HG03196 (cell line): ENCODE measurements at regions not wholly inside any gene's neighbourhood (a gene's known extent, or its start where the extent isn't known, plus 50 kb on each side); places are given as distances from the start of the nearest gene placed in this dataset.
"Not testable (repeated sequence)": the region's sequence is repeated elsewhere in the genome, so short reads cannot be mapped to it uniquely, and the experiment has no call there.

Experiments used
- ATAC-seq: cut with Tn5 transposase; IDR thresholded peaks from one replicate; pipeline ENCODE4 v1.9.1; 2021; ENCODE audit not compliant: unreplicated experiment

DNA sequence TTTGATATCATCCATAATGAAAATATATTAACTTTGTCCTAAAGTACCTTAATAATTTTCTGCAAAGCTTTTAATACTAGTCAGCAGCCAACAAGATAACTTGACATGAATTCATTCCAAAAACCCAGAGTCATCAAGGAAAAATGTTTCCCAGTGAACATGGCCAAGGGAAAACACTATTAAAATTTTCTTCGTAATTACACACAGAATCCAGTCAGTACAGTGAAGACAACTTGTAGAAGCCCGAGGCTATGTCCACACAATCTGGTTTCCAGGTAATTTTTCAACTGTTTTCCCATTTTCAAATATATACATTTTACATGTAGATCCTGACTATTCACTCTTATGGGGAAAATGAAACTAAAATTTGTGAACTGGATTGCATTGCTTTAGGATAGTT lies 600.9 kb downstream of the CDH8 start:
- ATAC-seq: no peak

DNA sequence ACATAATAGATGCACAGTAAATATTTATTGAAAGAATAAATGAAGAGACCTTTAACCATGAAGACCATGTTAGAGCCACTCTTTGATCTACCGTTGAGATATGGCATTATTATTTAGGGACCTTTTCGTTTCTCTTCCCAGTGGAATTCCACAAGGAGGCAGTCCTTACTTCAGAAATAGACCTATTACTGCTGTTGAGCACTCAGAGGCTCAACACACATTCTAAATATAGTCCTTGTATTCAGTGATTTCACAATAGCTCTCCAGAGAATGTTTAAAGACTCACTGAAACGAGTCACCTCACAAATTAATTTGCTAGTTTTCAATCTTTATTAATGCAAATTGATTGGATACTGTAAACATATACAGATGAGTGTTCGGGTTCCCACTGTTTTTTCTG lies 603.8 kb downstream of the CDH8 start:
- no peak for ATAC-seq

DNA sequence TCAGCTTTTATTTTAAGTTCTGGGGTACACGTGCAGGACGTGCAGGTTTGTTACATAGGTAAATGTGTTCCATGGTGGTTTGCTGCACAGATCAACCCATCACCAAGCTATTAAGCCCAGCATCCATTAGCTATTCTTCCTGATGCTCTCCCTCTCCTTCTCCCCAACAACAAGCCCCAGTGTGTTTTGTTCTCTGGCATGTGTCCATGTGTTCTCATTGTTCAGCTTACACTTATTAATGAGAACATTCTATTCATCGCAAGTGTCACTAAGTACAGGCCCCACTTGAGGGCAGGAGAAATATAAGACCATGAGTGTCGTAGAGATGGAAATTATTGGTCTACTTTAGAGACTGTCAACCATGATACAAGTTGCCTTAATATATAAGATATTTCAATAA lies 615.1 kb downstream of the CDH8 start:
- no peak for ATAC-seq

DNA sequence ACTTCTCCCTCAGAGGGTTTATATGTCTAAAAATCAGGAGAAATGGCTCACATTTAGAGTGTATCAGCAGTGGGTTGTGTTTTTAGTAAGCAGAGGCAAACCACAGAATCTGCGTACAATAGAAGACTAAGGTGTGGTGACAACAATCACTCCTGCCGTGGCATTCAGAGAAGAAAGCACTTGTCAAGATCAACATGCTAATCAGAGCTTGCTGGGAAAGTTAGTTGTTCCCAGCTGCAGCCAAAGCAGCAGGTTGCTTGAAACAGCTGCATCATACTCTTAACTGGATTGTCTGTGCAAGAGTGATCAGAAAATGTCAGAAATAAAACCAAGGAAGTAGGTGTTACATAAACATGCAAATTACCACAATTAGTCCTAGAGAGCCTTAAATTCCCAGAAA lies 616.4 kb downstream of the CDH8 start:
- ATAC-seq: no peak

DNA sequence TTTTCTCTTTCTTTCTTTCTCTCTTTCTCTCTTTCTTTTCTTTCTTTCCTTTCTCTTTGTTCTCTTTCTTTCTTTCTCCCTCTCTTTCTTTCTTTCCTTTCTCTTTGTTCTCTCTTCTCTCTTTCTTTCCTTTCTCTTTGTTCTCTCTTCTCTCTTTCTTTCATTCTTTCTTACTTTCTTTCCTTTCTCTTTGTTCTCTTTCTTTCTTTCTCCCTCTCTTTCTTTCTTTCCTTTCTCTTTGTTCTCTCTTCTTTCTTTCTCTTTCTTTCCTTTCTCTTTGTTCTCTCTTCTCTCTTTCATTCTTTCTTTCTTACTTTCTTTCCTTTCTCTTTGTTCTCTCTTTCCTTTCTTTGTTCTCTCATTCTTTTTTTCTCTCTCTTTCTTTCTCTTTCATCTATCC lies 617.4 kb downstream of the CDH8 start:
- ATAC-seq: not testable (repeated sequence)

DNA sequence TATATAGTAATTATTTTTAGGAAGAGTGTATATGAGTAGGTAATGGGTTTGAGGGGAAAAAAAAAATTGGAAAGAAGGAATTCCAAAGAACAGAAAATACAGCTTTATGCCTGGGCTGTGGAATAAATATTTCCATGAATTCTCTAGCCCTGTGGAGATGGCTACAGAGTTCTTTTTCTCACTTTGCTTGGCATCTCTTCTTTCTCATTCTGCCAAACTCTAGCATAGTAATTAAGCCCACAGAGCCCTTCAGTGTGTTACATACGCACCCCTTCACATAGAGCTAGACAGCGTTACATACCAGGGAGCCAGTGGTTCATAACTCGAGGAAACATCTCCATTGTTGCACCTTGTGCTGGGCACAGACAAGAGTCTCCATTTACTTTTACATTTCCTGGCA lies 621.1 kb downstream of the CDH8 start:
- ATAC-seq: no peak

DNA sequence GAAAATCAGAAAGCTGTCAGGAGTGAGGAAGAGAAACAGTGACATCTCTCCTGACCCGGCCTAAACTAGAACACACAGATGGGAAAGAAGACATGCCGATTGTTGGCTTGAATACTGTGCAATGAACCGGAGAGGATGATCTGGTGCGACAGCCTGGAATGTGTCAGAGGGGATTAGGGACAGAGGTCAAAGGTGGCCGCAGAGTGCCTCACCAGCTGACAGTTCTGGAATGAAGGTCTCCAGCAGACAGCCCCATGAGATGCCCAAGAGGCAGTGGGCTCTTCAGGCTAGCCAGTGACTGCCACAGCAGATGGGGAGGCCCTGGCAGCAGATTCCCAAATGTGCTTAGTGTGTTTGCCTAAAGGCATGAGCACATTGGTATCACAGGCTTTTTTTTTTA lies 623.2 kb downstream of the CDH8 start:
- no peak for ATAC-seq

DNA sequence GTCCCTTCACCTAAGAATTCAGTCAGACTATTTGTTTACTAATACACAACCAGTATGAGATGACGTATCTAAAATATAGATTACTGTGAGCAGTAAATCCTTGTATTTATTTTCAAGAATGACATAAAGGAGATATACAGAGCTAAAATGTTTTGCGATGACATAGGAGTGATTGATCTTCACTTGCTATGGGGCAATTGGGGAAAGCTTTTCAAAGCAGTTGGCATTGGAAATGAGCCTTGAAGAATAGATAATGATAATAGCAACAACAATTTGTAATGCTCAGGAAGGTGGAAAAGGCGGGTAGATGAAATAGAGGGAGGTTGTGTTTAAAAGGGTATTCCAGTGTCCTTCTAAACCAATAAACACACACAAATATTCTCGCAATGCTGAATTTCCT lies 623.7 kb downstream of the CDH8 start:
- ATAC-seq: no peak

DNA sequence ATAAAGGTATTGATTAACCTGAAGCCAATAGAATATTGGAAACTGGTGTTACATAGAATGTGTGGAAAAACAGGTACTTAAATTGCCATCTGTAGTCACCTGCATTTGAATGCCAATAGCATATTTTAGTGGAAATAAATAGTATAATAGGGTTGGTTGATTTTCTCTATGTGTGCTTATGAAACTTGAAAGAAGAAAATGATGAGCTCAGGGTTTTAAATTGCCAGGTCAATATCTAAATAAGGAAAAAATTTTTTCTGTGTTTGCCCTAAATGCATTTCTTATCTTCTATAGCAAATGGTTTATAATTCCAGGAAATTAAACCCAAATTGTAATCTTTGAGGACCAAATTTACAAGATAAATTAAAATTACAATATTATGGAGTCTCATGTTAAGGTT lies 626.6 kb downstream of the CDH8 start:
- ATAC-seq: no peak

DNA sequence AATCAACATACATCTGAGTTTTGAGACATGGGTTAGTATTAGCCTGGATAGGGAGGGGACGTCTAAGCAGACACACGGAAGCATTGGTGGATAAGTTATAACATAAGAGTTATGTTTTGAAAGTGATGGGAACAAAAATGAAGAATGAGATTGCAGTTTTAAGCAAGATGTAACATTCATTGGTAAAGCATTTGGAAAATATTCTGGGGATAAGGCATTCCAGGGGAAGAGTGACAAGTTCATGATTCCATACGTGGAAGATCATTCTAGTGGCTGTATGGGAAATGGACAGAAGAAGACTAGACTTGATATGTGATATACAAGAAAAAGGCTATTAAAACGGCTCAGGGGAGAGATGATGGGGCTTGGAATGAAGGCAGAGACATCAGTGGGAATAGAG lies 632.9 kb downstream of the CDH8 start:
- no peak for ATAC-seq

DNA sequence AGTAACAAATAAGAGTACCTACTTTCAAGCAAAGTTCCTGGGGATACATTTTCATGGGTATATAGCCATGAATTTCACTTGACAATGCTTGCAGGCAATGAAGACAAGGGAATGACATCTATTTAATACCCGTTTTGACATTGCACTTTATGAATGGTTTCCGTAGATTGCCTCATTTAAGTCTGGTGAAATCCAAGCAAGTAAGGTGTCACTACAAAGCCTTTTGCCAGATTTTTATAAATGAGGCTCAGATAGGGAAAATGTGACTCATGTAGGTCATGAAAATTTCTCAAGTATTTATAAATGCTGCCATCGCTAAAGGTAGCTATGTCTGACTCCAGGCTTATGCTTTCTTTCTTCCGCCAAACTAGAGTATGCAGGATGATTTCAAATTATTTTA lies 644.3 kb downstream of the CDH8 start:
- no peak for ATAC-seq

DNA sequence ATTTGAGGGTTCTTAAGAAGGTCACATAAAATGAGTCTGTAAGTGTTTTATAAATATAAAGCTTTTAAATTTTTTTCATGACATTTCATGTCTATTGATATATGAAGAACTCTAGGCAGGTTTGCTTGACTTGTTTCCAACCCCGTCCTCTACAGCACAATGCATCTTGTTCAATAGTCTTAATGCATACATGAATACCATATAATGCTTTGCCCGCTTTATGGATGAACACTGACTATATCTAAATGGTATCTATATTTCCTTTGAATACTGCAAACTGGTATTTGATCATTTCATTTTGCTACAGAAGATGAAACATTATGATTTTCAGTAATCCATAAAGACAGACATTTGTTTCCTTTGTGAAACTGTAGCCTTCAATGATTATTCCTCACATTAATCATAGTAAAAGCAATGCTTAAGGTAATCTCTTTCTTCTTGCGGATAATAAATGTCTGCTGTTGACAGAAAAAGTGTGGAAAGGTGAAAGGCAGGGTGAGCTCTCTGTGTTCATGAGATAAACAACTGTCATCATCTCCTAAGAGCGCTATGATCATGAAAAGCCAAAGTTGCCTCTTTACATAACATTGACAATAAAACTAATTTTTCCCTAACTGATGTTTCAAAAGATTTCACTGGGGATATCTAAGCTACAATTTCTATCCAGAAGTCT lies 645.1 kb downstream of the CDH8 start:
- ATAC-seq: no peak

DNA sequence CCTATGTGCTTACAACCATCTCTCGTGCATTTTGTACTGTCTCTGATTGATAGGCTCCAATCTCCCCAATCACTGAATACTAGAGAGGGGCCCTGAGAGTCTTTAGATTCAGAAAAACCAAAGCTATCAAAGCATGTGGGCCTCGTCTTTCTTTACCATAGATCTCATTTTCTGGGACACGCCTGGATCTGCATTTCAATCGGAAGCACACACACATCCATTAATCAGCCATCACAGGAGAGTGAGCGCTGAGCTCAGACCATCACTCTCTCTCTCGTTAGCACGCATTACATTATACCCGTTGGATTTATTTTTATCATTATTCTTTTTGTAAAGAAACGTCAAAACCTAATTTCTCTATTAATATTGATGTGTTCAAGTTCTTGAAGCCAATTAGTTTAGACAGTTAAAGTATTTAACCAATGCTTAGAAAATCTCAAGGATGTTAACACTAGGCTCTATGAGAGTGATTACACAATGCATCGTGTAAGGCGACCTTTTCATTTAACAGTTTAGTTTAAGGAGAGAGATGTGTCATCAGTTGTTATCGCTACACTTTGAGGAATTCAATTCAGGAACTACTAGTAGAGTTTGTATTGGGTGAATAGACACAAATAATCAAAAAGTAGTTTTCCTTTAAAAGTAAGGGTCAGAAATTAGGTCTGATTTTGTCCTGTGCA lies 650.7 kb downstream of the CDH8 start:
- no peak for ATAC-seq

DNA sequence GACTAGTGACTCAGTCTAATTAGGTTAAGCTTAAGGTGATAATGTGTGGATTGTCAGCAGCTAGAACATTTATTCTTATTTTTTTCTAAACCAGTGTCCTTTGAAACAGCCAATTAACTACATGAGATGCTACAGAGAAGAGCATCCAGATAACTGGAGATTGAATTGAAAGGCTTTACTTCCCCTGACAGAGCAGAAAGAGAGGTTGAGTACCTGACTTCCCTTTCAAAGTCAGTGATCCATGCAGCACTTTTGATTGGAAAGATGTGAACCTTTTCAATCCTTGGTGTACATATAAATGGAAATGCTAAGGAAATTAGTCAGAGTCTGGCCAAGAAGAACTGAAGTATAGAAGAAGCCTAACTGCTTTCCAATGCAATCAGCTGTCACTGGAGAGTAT lies 653.8 kb downstream of the CDH8 start:
- ATAC-seq: no peak

DNA sequence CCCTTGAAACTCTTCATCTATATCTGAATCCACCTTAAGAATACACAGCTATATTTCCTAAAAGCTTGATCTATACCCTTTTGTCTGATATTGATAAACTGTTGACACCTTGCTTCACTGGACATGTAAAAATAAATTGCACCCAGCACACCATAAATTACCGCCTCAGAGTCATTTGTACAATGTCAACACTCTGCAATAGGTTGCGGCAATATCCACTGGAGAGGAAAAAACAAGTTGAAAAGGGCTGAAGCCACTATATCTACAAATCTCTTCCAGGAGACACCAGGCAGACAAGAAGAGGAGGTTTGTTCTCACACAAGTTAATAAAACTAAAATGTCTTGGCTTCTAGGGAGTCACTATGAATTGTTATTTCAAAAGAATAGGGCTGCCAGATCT lies 656.9 kb downstream of the CDH8 start:
- no peak for ATAC-seq

DNA sequence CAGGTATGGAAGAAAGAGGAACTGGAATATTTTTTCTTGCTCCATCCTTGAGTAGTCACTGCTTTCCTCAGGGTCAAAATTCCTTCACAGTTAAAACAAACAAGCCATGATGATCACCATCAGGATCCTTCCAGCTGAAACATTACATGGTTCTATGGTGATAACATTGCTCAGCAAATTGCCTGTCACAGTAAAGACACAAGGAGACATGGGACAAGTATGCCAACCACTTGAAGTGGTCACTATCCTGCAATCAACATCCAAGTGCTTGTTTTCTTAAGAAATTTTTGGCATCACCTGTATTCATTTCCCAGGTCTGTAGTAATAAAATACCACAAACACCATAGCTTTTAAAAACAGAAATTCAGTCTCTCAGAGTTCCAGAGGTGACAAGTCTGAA lies 662.2 kb downstream of the CDH8 start:
- ATAC-seq: no peak

DNA sequence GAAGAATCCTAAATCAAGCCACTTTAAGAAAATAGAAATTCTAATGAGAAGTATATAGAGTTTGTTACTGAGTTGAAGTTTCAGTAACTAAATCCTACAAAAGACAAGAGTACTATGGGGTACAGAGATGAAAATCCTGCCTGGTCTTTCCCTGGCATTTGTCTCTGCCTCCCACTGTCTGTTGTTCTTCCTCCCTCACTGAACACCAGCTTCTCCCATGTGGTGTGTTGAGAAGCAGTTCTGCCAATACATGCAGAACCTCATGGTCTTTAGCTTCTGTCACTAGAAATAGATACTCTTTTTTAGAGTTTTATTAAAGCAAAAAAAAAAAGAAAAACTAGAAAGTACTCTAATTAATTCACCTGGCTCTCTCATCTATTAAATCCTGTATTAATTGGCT lies 664.4 kb downstream of the CDH8 start:
- ATAC-seq: no peak

DNA sequence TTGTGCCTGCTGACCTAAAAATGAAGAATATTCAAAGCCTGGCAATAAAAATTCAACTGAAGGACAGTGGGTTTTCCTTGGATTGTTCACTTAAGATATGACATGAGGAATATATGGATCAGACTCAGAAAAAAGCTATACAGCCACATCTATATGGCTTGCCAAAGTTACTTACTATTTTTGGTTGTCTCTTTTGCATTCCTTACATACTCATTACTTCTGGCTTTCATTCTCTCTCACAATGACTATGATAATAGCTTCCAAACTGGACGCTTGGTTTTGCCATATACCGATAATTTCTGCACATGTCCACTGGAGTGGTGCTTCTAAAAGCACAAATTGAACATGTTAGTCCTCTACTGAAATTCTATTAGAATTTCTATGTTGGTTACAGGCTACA lies 664.9 kb downstream of the CDH8 start:
- no peak for ATAC-seq

DNA sequence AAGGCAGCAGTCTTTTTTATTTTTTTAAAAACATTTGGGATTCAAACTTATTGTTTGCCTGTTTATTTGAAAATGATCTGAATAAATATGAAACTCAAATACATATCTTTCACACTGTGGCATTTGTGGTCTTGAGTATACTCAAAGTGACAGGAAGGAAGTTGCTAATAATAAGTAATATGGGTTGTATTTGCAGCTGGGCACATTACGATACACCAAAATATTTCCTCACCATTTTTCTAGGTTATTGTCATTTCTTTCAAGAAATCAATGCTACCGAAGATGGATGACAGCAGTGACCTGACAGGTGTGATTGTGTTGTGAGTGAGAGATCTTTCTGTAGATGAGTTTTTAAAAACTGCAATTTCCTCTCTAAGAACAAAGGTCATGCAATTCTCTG lies 665.7 kb downstream of the CDH8 start:
- no peak for ATAC-seq

DNA sequence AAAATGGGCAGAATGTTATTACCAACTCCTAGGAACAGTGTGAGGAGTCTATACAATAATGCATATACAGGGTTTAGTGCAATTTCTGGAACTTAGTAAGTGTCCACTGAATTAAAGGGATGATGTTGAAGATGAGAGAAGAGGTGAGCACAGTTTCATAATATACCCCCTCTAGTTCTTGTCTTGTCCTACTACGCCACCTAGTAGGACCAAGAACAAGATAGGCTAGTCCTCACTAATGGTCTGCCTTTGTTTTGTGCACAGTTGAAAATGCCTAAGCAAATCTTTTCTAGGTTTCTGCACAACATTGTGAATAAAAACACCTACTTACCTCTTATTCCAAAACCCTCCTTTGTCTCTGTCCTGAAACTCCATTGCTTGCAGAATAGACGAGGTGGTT lies 670.2 kb downstream of the CDH8 start:
- ATAC-seq: no peak

DNA sequence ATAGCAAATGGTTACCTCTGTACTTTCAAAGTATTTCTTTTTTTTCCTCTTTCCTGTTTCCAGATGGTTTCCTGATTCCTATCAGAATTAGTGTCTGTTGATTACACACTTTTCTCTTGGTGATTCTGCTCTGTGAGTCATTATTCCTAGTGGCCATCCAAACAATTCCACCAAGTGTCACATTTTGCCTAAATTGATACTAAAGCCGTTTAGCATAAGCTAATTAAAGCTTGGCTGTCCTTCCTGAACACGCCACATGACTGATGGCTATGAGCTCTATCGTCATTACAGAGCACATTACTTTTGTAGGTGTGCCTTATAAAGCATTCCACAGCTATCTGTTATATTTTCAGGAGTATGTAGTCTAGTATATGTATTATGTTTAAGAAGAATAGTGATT lies 671.2 kb downstream of the CDH8 start:
- no peak for ATAC-seq

DNA sequence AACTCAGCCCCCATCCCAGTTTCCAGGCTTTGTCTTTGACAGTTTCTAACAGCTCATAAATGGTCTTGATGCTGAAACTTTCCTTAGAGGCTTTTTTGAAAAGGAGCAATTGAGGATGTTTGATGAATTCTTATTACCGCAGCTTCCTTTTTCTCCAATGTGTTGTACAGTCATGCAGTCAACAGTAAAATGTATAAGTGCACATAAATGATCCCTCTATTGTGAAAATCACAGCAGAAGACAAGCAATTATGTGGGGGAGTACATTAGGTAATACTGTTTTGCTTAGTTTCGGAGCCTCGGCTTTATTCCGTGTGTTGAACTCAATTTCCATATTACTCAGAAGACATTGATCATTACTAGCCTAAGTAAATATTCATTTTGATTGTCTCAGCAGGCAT lies 673.7 kb downstream of the CDH8 start:
- ATAC-seq: no peak

DNA sequence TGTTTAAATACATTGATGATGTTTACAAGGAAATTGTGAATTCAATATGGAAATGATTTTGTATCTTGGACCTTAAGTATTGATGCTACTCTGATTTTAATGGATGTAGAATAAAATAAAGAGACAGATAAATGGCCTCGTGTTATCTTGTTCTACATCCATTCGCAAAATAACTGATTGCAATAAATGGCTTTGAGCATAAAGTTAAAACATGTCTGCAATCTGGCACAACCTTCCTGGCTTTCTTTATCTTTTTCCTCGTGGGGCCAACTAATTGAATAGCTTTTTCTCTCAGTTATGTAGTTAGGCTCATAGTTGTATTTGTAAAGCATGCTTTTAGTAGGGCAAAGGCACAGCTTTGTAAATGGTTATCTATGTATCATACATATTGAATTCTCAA lies 691.4 kb downstream of the CDH8 start:
- ATAC-seq: no peak
